GM21576 (cell line): ENCODE measurements at regions not wholly inside any gene's neighbourhood (a gene's known extent, or its start where the extent isn't known, plus 50 kb on each side); places are given as distances from the start of the nearest gene placed in this dataset.
"Not testable (repeated sequence)": the region's sequence is repeated elsewhere in the genome, so short reads cannot be mapped to it uniquely, and the experiment has no call there.

Experiments
- ATAC-seq: cut with Tn5 transposase; IDR thresholded peaks from one replicate; pipeline ENCODE4 v1.9.1; 2021; ENCODE audit warnings: mild to moderate bottlenecking, moderate library complexity; ENCODE audit not compliant: unreplicated experiment

DNA sequence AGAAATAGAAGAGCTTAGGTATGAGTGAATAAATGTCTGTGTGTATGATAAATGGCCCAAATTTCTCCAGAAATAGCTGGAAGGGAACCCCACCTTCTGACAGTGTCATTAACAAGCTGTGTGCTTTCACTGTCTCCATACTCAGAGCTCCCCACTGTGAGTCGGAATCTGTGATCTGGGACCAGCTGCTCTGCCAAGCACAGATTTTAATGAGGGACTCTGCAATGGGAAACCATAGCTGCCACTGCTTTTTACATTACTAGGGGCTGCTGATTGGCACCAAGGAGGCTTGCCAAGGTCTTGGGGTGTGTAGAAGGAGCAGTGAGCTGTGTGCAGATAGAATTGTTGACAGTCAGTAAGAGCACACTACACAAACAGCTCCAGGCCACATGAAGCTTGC lies 244.2 kb upstream of the CCDC196 start:
- no peak for ATAC-seq

DNA sequence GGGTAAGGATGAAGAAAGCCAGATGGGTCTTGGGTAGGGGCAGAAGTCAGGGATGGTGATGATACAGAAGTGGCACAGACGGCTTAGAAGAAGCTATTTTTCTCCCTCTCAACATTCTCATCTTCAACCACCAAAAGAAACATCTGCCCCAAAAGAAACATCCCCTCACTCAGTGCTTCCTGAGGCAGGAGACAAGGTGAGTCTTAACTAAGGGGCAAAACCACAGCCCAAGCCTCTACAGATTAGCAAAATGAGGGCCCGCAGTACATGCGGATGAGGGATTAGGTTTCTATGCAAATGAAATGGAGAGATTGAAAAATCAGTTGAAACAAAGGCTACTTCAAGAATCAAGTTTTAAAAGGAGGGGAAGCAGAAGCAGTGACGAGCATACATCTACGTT lies 241.3 kb upstream of the CCDC196 start:
- ATAC-seq: no peak

DNA sequence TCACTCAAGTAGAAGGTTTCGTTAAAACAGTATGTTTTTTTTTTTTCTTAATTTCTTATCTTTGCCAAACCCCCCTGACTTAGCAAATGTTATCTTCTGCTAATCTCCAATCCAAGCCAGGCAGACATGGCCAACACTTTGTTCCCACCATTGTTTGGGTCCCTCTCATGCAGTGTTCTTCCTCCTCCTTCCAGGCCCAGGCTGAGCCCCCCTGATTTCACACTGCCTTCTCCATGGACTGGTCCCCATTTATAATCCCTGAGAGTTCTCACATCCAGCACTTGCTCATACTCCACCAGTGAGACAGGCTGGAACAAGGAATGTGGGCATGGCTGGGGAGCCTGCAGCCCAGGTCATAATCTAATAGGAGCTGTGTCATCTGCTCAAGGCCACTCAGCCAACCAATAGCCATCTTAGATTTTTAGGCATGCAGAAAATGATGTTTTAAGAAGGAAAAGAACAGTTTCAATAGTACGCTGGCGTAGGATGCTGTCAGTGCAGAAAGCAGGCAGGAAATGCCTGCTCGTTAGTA lies 238.4 kb upstream of the CCDC196 start:
- no peak for ATAC-seq

DNA sequence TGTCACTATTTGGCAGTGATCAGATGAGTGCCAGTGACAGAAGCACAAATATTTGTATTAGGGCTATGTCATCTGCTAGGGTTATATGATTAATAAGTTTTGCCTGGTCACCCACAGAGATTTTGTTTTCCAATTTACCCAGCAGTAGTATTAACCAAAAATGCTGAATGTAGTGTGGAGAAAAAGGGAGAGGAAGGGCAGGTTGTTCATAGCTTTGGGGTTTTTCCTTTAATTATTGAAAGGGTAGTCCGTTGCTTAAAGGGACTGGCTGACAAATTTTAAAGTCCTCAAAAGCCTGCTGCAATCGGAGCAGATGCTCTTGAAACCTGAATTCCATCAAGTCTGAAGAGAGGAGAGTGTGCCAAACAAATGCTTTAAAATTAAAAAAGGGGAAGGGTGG lies 237.9 kb upstream of the CCDC196 start:
- ATAC-seq: no peak

DNA sequence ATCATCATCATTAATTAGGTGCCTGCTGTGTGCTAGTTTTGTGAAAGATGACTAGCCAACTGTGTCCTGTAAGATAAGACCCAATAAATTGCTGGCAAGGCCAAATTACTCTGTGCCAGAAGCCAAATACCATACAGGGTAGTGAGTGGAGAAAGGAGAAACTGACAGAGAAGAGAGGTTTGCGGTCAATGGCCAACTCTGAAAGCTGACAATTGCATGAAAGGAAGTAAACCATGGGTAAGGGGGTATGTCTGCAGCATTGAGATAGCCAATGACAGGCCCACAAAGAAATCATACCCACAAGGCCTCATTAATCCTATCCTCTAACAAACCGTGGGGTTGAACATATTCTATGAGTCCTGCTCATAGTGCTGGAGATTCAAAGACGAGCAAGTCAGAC lies 236.6 kb upstream of the CCDC196 start:
- ATAC-seq: no peak

DNA sequence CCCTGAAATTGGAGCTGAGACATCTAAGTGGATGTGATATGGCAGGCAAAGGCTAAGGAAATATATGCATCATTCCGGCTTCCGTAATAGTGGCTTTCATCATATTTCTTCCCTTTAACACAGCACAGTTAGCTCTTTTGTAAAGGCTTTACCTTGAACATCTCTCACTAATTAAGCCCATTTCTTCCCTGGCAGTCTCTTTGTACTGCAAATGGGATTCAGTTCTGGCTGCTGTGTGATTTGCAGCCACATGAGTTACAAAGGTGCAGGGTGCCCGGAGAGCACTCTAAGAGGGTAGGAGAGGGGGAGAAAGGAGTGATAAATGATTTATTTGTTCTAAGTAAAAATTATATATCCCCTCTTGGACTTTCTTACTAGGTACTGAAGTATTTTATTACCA lies 232.1 kb upstream of the CCDC196 start:
- ATAC-seq: no peak

DNA sequence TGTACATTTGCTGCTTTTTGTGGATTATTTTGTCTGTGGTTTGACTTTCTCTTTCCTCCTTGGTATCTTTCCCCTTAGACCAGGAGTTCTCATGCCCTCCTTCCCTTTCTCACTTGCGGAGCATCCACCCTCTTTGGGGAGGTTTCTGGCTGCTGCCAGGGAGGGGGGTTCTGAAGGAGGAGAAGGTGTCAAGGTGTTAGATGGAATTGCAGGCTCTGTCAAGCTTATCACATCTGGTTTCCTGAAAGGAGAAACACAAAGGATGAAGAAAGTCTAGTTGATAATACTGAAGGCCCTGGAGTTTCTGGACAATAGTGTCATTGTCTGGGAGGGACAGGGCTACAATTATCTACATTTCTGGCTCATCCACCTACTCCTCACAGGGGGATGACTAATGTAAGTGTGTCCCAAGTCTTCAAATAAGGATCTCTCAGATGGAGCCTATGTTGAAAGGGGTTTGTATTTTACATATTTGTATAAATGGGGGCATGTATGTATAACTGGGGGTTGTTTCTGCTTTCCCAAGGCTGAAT lies 217.3 kb upstream of the CCDC196 start:
- ATAC-seq: no peak

DNA sequence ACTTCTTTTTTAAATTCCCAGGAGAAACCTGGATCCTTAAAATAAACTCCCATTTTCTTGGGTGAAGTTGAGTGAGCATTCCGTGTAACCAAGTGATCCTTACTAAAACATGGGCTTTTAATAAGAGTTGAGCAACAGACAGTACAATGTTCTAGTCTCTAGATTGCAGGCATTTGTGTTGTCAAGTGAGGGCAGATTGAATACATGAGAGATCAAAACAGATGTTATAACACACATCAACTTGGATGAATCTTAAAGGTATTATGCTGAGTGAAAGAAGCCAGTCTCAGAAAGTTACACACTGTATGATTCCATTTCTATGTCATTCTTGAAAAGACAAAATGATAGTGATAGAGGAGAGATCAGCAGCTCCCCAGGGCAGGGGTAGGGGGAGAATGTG lies 213.9 kb upstream of the CCDC196 start:
- no peak for ATAC-seq

DNA sequence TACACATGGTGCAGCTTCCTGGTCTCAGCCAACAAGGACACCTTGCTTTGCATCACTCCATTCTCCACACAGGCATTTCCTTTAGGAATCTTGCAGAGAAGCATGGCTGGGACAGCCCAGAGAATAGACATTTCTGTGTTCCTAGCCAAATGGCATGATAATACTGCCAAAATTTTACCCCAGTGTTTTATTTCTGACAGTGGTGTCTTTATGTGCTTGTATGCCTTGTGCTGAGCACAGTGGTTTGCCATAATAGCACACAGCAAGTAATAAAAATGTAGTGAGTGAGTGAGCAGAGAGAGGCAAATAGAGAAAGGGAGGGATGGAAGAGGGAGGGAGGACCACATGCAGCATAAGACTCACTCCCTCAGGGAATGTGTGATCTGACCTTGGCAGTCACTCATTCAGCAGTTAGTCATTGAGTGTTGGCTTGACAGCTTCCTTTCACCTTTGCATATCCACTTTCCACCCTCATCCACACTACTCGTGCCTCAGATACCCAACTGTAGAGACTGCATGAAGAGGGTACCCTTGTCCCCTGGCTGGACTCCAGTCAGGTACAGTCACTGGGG lies 212.8 kb upstream of the CCDC196 start:
- ATAC-seq: no peak

DNA sequence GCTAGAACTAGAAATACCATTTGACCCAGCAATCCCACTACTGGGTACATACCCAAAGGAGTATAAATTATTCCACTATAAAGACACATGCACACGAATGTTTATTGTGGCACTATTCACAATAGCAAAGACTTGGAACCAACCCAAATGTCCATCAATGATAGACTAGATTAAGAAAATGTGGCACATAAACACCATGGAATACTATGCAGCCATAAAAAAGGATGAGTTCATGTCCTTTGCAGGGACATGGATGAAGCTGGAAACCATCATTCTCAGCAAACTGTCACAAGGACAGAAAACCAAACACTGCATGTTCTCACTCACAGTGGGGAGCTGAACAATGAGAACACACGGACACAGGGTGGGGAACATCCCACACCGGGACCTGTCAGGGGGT lies 207.8 kb upstream of the CCDC196 start:
- ATAC-seq: not testable (repeated sequence)

DNA sequence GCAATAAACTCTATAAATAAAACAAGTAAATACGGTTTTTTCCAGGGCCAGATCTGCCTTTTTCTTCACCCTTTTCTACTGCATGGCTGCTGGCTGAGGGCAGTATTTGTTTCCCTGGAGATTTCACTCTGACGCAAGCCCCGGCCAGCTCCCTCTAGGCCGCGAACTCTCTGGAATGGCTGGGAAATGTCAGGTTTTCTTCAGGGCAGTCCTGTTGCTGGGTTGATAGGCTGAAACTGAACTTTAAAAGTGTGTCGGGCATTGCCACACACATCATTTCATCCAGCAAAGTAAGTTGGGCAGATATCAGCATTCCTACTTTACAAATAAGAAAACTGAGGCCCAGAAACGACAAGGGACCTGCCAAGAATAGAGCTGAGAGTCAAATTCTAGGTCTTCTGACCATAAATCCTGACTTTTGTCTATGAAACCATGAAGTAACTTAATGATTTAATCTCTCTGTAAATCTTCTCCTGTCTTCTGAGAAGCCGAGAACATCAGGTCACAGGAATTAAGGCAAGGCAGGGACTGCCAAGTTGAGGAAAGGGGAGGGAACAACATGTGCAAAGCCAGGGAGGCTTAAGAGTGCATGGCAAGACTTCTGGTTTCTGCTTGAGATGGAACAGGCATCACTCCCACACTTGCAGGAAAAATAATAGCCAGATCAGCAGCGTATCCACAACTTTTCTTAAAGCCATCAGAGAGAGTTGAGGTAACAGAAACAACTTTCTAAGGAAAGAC lies 205.0 kb upstream of the CCDC196 start:
- no peak for ATAC-seq

DNA sequence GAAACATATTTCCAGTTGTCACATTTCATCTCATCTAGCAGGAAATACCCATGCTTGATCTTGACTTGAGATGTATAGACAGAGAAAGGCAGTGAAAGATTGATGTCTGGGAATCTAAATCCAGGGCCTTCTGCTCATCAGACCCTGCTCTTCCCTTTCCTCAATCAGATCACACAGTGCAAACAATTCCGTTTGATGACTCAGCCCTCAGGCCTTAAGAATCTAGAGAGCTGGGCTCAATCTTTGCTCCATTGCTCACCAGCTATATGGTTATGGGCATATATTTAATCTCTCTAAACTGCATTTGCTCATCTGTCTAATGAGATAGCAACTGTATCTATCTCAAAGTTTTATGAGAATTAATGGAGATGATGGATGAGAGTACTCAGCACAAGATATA lies 201.8 kb upstream of the CCDC196 start:
- ATAC-seq: no peak

DNA sequence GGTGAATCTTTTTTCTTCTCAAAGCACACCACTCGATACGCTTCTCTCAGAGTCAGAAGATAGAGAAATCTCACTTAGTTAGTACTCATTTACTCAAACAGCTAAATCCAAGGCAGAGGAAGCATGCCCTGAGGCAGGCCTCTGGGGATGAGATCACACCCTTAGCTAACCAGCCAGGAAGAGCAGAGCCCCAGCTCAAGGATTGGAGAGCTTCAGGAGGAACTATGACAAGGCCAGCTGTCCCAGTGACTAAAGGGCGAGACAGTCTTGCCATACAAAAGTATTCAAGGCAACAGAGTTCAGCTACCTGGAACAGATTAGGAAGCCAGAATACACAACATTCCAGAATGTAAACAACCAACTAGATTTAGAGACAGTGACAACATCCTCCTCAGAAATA lies 197.7 kb upstream of the CCDC196 start:
- no peak for ATAC-seq

DNA sequence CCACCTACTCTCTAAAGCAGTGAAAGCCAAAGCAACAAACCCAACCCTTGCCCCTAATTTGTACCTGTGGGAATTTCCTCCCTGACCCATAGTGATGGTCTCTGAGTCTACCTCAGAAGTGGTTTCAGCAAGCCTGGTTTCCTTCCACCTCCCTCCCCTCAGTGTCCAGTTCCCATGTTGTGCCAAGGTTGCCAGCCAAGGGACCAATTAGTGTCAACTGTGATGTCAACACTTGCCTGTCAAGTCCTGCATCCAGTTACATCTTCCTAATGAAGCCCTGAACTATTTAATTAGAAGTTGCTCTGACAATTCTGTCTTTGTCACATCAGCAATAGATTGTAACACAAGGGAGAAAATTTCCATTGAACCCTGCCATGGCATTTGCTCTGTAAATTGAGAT lies 194.4 kb upstream of the CCDC196 start:
- ATAC-seq: no peak

DNA sequence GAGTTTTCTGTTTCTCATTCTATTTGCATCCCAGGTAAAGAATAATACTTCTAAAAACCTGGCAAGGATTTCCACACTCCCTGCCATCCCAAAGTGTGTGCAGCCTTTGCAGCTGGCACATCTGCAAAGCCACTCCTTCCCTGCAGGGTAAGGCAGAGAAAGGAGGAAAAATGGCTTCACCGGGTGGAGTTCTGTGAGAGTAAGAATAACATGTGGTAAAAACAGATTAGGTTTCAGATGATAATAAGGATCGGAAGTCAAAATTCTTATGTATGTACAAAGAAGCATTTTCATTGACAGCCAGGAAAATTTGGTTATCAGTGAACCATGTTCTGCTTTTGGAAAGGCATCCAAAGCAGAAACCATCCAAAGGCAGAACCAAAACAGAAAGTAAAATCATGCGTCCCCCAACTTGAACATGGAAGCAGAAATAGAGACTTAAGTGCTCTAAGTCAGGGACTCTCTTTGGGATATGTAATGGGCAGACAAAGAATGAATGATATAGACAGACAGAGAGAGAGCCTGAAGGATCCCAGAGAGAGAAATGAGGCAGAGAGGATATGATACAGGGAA lies 192.6 kb upstream of the CCDC196 start:
- no peak for ATAC-seq

DNA sequence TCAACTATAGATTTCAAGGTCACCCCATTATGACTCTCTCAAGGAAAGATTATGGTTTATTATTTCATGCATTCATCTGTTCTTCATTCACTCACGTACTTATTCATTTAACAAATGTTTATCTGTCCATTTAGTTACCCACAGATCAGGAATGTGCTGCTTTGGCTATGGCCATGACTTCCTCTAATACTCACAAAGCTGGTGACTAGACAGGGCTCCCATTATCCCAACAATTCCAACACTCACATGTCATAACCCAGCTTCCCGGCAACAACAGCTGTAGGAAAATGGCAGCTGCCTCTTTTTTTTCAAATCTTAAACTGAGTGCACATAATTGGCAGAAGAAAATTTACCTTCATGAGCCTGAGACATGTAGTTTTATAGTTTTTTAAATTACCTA lies 190.8 kb upstream of the CCDC196 start:
- ATAC-seq: no peak

DNA sequence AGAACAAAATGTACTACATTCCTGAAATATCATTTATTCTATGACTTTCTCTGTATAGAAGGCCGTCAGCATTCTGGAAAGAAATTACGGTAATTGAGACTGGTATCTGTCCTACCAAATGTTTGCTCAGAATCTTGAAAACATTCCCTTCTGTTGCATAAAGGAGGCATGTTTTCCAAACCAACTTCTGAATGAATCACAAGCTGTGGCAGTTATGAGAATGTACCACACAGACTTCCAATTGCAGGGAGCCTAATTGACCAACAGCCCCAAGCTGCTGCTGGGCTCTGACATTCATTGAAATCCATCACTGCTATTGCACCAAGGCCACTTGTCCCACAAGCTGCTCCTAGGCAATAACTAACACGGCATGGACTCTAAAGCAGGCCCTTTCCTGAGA lies 185.3 kb upstream of the CCDC196 start:
- no peak for ATAC-seq

DNA sequence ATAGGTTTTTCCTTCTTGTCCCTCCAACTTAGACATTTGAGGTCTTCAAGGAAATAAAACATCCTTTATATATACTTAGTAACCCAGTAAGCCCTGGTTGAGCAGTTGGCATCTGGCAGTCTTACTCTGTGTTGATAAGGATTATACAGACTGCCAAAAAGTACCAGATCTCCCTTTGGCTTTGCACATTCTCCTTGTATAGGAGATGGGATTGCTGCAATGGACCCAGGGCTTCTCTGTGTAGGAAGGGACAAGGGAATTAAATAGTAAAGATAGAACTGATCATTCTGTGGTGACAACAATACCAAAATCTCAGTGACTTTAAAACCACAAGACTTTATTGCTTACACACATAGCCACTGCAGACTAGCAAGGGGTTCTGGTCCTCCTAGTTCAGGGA lies 180.1 kb upstream of the CCDC196 start:
- no peak for ATAC-seq

DNA sequence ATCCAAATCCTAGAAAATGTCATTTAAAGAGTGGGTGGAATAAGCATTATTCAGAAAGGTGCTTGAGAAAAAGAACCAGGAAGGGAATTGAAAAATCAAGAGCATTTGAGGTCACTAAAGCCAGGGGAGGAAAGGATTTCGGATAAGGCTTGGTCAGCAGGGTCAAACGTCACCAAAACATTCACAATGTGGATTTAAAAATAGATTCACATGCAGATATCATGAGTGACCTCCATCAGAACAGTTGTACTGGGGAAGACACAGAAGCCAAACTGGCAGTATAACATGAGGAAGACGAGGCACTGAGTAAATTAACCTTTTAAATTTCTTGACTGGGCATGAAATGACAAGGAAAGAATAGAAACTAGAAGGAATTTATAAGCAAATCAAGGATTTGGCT lies 175.1 kb upstream of the CCDC196 start:
- ATAC-seq: no peak

DNA sequence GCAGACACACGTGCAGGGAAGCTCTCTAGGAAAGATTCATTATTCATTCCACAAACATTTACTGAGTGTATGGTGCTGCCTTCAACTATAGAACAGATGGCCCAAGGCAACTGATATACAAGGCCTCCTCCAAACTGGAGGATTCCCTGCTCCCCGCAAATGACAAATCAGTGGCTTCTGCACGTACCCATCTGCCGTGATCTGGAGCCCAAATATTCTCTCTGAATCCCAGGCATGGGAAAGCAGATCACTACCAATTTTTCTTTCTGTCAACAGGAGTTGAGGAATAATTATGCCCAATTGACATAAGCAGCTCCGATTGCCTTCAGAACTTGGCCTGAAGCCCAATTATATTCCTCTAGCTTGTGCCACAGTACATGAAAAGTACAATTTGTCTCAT lies 174.2 kb upstream of the CCDC196 start:
- ATAC-seq: no peak

DNA sequence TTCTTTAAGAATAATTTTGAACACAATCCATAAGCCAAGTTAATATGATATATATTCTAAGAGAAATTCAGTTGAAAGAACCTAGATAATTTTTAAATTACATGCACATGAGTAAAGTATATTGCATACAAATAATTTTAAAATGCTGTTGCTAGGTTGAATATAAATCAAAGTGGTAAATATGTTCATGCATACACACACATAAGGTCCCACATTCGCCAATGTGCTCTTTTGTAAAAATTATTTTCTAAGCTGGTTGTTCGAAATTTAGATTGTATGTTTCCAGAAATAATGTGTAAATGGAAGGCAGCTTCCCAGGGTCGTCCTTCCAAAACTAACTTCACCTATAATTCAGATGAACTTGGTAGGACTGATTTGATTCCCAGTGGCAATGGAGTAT lies 173.7 kb upstream of the CCDC196 start:
- ATAC-seq: no peak

DNA sequence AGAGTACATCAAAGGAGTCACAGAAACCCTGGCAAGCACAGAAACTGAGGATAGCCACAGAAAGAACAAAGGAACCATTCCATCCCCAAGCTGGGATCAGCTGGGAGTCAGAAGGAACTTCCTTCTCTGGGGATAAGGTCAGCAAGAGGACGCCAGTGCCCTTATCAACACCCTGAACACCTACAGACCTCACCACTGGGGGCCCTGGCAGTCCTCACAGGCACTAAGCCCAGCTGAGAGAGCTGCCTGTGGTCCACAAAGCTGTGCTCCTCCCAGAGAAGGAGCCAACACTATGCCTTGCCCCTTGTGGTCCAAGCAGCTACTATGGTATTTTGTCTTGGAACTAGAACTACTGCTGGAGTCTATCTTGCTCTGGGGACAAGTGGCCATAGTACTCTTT lies 171.1 kb upstream of the CCDC196 start:
- no peak for ATAC-seq
